G401.6 (cell line): ENCODE measurements at regions not wholly inside any gene's neighbourhood (a gene's known extent, or its start where the extent isn't known, plus 50 kb on each side); places are given as distances from the start of the nearest gene placed in this dataset.

Source experiments
- FAIRE-seq: peaks from 2 replicates; lab custom pipeline; 2012; peaks lifted over from hg19 to GRCh38; lab: Jason Lieb, UNC

DNA sequence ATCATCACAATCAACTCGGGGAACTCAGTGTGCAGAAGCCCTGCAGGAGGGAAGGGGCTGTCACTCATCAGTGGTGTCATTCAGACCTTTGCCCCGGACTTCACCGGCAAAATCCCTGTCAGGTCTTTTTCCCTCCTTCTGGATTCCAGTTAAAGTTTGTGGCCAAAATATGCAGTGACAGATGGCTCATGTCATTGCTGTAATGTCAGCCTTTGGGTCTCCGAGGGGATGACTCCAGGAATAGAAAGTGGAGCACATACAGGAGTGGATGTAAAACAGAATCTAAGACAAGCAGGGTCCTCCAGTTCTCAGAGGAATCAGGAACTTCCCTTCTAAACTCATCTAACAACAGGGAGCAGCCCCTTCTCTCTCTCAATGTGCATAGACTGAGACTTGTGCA lies 130.3 kb upstream of the RASSF8 start:
- no peak for FAIRE-seq

DNA sequence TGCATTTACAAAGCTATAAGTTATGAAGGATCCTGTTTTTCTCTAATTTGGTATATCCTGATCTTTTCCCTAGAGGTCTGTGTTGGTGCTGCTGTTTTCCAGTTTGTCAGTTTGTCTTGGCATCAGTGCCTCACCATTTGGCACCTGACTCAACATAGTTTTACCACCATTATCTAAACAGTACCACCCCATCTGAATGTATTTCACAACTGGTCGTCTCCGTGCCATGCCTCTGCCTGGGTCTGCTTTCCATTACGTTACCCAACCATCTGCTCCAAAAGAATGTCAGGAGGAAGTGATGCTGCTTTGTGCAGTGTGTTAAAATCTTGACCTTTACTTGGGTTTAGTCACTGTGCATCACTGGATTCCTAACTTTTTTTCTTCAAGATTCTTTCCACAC lies 129.3 kb upstream of the RASSF8 start:
- no peak for FAIRE-seq

DNA sequence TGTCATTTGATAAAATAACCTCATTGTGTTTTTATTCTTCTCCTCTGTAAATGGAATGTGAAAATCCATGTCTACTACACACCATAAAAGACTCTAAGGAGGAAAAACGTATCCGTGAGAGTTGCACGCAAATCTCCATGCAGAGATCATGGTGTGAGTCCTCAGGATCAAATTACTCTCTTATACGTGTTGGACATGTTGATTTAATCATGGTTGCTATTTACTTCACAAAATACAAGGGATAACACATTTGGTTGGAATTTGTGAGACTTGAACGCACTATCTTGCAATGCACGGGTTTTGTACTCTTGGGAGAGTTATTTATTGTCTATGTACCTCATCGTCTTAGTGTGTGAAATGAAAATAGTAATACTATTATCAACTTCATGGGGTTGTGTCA lies 128.0 kb upstream of the RASSF8 start:
- no peak for FAIRE-seq

DNA sequence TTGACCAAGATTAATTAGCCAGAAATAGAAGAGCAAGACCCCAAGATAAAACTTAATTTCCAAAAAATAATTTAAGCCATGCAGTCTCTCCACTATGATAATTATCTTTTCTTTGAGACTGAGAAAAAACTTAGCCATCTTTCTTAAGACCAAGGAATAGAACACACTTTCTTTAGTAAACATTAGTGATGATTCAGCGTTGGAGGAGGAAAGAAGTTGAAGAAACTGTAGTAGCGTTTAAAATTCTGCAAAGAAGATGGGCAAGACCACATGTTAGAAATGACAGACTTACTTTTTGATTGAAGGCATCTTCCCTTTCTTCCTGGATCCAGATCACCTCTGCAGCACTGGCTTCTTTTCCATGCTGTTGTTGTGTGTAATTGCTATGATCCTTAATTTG lies 124.8 kb upstream of the RASSF8 start:
- FAIRE-seq = no peak

DNA sequence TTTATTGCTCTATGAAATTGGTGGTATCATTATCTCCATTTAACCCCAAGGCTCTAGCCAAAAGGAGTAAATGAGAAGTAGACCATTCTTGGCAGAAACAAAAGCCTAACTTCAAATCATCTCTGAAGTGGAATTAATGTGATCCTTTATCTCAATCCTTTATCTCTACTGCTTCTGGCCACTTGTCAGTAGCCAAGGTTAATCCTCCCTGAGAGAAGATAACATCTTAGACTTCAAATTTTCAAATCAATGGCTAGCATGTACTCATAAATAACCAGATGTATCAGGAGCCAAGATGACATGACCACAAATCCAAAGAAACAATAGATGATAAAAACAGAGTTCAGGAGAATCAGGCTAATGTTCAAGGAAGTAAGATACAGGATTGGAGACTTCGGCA lies 123.1 kb upstream of the RASSF8 start:
- no peak for FAIRE-seq

DNA sequence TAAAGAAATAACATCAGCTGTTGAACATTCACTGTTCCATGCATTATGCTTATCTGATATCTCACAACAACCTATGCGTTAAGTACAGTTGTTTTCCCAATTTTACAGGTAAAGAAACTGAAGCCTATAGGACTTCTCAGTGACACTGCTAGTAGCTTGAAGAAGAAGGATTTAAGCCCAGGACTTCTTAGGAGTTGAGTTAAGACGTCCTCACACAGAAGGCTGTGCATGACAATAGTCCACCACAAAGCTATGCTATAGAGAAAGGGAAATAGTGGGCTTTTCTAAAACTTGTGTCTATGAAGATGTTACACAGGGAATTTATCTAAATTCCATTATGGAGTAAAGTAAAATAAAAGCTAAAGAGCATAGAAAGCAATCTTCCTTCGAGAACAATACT lies 120.5 kb upstream of the RASSF8 start:
- FAIRE-seq = no peak

DNA sequence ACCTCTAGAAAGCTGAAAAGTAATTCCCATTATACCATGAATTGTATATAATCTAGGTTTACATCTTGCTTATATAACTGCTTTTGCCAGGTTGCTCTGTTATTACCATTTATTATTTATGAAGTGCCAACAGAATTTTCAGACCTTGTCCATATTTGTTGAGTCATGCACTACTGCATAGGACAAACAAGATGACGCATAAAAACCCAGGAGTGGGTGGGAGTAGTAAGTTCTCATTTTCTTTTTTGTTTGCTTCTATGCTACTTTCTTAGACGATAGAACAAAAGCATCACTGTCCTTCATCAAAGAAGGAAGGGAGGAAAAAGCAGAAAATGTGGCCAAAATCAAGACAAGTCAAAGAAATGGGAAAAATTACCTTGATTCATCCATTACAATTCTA lies 119.0 kb upstream of the RASSF8 start:
- FAIRE-seq = no peak

DNA sequence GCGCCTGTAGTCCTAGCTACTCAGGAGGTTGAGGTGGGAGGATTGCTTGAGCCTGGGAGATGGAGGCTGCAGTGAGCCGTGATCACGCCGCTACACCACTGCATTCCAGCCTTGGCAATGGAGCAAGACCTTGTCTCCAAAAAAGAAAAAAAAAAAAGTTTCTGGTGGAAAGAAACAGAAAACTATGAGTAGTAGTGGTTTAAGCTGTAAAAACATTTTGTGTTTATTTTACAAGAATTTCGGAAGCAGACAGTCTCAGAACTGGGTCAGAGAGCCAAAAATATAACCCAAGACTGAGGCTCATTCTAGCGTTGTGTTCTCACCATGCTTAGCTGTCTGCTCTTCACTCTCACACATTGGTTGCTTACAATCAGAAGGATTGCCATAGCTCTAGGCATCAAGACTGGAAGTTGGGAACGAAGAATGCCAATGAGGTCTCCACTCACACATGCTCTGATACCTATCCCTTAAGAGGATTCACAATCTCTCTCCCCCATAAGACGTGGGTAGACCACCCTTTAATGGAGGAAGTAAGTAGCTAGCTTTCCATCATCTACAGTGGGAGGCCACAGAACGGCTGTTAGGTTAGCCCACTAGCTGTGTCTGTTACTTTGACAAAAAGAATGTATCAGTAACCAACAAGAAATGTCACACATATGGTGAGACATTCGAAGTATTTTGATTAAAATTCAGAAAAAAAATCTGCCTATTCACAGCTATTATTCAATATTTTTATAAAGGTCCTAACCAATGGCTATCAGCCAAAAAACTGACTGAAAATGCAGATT lies 117.6 kb upstream of the RASSF8 start:
- FAIRE-seq = no peak

DNA sequence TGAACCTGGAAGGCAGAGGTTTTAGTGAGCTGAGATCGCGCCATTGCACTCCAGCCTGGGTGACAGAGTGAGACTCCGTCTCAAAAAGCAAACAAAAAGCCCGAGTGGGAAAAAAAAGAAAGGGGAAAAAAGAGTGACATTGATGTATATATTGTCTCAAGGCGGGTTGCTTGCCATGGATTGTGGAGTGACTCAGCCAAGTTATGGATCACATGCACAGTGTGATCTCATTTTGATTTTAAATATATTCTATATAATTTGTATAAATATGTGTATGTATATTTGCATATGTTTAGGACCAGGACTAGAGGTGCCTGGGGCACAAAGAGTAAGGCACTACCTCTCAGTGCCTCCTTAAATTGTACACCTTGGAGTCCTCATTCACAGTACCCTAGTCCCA lies 116.2 kb upstream of the RASSF8 start:
- FAIRE-seq = no peak

DNA sequence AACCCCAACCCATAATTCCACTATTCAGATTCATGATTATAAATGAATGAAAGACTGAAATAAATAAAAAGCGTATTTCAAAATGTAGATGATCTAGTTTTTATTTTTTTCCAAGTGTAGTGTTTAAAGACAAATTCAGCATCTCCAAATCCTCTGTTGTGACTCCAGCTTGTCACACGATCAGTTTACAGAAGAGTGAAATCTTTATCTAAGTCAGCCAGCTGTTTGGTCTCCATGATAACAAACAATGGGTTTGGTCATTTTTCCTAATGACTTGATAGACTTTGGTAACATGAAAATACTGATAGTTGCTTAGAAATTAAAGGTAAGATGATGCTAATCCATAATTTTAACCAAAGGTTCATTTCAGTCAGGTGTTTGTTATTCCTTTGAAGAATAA lies 114.5 kb upstream of the RASSF8 start:
- no peak for FAIRE-seq

DNA sequence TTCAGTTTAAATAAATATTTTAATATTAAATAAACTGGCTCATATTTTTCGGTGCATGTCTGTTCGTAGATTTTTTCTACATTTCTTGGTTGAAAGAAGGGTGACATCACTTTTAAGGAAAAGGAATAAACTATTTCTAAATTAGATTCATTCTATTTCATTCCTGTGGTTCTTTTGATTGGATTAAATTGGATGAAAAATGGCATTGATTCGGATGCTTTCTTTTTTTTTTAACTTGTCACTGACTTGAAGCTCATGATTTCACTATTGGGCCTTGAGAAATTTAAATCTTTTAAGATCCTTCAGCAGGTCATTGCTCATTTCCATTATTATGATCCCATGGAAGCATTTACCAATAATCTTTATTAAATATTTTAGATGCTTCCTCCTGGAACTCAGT lies 113.1 kb upstream of the RASSF8 start:
- no peak for FAIRE-seq

DNA sequence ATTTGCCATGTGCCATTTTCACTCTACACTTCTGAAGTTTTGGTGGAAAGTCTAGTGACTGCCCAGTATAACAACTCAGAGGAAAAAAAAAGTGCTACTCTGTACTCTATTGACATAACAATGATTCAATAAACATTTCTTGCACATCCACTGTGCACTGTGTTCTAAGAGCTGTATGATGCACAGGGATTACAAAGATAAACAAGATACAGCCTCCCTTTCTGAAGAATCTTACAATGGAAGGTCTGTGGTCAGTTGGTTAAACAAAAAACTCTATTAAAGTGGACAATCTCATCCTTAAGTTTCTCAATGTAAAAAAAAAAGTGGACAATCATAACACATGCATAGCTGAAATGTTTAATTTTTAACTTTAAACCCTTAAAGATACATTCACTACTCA lies 105.7 kb upstream of the RASSF8 start:
- FAIRE-seq = no peak

DNA sequence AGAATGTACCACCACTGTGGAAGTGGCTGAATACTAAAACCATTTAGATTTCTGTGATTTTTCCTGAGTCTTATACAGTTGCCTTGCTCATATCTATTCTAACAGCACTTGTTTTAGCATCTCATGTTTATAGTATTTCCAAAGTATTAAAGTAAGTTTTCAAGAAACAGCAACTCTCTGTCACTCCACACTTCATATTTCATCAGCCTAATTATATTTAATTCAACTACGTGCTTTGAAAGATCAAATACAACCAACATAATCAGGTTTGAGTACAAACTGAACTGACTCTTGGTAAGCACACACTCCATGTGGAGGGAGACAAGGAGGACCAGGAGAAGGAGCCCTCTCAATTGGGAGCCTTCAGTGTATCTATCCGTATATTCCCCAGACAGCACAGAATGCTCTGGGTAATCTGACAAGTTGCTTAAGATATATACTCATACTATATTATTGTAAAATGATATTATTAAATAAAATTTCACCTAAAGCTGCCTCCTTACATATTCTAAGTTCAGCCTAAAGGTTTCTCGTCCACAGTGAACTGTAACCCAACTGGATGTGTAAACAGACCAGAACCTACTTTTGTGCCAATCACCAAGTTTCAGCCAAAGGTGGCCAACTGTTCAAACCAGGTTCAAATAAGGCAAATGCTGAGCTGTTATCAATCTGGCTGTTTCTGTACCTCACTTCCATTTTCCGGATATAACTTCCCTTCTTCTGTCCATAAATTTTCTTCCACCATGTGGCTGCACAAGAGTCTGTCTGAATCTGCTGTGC lies 105.0 kb upstream of the RASSF8 start:
- no peak for FAIRE-seq

DNA sequence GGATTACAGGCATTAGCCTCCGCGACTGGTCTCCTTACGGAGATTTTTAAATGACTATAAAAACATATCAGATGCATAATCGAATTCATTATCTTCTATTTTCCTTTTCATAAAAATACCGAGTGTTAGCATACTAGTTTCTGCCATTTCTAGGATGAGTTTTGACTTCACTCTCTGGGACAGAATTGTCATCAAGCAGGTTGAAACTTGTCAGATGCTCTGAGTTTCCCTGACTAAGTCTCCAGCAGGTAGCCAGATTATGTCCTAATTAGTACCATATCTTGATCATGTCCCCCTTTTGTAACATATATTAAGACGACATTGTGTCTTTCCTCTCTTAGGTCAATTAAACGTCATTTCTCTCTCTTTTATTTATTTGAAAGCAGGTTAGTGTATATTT lies 103.5 kb upstream of the RASSF8 start:
- no peak for FAIRE-seq

DNA sequence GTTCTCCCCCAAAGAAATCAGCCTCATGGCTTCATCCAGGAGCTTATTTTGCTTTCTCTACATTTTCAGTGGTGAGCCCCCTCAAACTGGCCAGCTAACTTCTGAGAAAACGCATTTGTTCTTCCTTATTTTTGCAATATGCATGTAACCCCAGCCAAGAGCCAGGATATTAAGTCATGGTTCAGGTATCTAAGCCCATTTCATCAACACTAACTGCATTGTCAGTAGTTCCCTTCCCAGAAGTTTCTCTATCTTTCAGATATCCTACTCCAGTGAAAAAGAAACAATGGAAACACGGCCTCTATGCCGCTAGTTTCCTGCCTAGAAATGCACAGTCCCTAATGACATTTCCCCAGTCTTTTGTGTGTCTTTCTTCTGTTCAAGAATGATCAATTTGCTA lies 102.8 kb upstream of the RASSF8 start:
- FAIRE-seq = no peak

DNA sequence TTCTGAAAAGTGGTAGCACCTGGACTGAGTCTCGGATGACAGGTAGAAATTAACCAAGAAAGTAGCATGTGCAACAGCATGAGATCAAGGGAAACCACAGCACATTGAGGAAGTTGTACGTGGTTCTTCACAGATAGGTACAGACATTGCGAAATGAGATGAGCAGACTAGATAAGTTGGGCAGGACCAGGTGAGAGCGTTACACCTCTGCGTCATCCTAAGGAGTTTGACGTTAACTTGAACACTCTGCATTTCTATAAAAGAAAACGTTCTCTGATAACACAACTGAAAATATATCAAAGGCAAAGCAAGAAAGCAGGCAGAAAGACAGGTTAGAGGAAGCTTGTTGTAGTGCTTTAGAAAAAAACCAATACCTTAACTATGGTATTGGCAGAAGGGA lies 98.5 kb upstream of the RASSF8 start:
- no peak for FAIRE-seq

DNA sequence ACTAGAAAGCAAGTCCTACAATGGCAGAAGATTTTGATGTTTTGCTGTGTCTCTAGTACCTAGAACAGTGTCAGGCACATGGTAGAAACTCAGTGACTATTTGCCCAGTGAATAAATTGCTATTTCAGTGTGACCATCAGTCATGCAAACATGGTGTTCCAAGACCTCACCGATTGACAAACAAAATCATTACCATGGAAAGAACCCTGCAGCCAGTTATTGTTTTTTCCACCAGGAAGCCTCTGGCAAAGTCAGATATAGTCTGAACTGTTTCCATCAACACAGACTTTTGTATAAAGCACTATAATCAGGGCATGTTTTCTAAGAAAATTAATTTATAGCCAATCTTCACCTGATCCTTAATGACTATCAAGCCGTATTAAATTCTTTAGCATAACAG lies 97.3 kb upstream of the RASSF8 start:
- FAIRE-seq = no peak

DNA sequence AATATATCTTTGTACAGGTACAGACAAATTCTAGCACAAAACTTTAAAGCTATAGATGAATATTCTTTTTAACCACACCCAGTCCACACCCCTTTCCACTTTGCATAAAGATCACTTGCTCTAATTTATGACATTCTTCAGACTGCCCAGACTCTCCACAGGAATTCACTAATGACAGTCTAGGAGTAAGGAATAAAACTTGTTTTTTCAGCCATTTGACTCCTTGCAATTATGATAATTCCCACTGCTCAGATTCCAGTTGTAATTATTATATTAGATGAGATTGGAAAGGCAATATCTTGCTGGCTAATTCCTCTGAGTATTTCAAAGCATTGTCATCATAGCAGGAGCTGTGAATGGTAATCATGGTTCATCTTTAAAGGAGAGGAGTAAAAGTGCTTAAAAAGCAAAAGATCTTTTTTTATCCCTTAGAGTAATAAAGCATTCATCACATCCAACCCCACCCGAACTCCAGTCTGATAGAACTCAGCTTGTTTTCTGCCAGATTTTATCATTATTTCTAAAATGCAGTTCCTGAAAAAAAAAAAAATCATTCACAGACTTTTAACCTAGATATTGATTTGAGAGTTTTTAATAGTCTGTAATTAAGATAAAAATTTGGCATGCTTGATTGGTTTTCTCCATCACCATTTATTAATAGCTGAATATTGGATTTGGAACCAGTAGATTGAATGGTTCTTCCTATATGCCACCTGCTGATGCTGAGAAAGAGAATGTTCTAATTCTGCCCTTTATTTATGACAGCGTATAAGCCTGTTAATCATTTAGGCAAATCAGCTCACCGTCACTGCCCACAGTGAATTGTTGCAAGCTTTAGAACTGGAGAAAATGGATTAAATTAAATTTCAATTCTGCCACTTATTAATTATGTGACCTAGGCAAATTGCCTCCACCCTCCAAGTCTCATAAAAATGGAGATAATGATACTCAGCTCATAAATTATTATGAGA lies 93.9 kb upstream of the RASSF8 start:
- FAIRE-seq = no peak

DNA sequence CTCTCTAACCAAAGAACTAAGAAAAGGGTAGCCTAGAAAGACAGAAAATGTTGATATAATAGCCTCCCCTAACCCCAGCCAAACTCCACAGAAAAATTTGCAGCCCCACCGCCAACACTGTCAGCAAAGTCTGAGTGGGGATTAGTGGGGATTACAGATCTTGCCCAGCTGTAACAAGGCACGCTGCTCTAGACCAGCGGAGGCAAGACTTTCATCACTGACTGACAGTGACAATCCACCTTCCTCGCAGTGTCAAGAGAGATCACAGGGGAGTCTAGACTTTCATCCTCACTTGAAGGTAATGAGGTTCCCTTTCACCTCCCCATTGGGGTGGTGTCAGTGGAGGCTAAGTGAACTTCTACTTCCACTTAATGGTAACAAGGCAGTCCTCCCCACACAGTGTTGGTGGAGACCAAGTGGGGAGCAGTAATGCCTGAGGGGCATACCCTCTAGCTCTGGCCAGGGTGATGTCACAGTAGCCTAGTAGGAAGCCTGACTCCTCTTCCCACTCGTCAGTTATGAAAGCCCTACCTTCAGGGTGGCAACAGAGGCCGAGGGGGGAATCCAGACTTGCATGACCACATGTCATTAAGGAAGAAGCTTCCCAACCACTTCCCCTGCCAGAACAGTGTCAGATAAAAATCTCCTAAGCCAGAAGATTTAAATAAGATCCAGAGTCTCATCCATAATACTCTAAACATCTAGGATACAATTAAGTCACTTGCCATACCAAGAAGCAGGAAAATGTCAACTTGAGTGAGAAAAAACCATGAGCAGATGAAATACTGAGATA lies 91.7 kb upstream of the RASSF8 start:
- FAIRE-seq = no peak

DNA sequence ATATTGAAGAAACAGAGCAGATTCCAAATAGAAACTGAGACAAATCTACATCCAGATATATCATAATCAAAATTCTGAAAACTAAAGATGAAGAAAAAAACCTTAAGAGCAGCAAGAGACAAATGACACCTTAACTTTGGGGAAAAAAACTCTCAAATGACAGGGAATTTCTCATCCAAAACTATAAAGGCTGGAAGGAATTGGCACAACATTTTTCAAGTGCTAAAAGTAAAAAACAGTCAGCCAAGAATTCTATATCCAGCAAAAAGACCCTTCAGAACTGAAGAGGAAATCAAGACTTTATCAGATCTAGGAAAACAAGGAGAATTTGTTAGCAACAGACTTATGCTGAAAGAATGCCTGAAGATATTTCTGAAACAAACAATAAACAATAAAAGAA lies 90.3 kb upstream of the RASSF8 start:
- FAIRE-seq = no peak

DNA sequence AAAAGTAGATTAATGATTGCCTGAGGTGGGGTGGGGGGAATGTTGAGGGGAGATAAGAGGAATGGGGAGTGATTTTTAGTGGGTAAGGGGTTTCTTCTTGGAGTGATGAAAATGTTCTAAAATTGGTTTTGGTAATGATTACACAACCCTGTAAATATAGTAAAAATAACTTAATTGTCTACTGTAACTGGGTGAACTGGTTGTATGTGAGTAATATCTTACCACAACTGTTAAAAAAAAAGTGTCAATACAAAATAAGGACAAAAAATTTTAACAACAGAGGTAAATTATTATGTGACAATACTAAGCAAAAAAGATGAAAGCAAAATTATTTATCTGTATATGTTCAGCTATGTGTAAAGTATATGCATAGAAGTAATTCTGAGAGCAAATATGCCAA lies 86.3 kb upstream of the RASSF8 start:
- FAIRE-seq = no peak

DNA sequence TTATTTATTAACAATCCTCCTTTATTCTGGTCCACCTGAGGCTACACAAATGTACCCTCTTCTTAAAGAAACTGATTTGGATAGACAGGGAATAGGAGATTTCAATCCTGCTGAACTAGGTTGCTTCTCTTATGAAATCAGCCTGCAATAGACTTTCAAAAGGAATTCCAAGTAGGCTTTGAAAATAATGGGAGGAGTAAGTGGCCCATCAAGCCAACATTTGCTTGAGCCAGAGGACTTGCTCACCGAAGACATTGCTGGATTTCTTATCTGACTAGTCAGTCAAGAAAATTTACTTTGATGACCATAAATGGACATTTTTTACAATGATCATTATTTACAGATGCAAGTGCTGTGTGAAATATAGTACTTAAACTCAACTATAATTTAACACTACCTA lies 82.8 kb upstream of the RASSF8 start:
- no peak for FAIRE-seq
